GM18909 (cell line): ENCODE measurements at regions not wholly inside any gene's neighbourhood (a gene's known extent, or its start where the extent isn't known, plus 50 kb on each side); places are given as distances from the start of the nearest gene placed in this dataset.
"Not testable (repeated sequence)": the region's sequence is repeated elsewhere in the genome, so short reads cannot be mapped to it uniquely, and the experiment has no call there.

Experiments
- ATAC-seq: cut with Tn5 transposase; IDR thresholded peaks from one replicate; pipeline ENCODE4 v1.9.1; 2021; ENCODE audit warnings: mild to moderate bottlenecking; ENCODE audit not compliant: unreplicated experiment, poor library complexity

GRCh38 chr2:61723364-61723763, 130.5 kb downstream of the FAM161A start:
- not testable (repeated sequence) for ATAC-seq

GRCh38 chr2:61722800-61723199, 131.1 kb downstream of the FAM161A start:
- no peak for ATAC-seq

GRCh38 chr2:61722318-61722717, 131.5 kb downstream of the FAM161A start:
- no peak for ATAC-seq

- ATAC-seq: no peak
Observed at GRCh38 chr2:61721382-61721781, 132.5 kb downstream of the FAM161A start.

- no peak for ATAC-seq
Observed at GRCh38 chr2:61720911-61721310, 132.9 kb downstream of the FAM161A start.

- ATAC-seq: no peak
Observed at GRCh38 chr2:61718965-61719364, 134.9 kb downstream of the FAM161A start.

GRCh38 chr2:61715506-61715905, 138.4 kb downstream of the FAM161A start:
- no peak for ATAC-seq

GRCh38 chr2:61714210-61714609, 139.7 kb downstream of the FAM161A start:
- no peak for ATAC-seq

- ATAC-seq: no peak
Observed at GRCh38 chr2:61713457-61713856, 140.4 kb downstream of the FAM161A start.

GRCh38 chr2:61712060-61712459, 141.8 kb downstream of the FAM161A start:
- ATAC-seq: no peak

GRCh38 chr2:61710711-61711110, 143.1 kb downstream of the FAM161A start:
- no peak for ATAC-seq

- peak; percentile 99 for ATAC-seq
Observed at GRCh38 chr2:61707984-61708852, 145.6 kb downstream of the FAM161A start.

GRCh38 chr2:61705625-61706024, 148.2 kb downstream of the FAM161A start:
- ATAC-seq: no peak

GRCh38 chr2:61704364-61704763, 149.5 kb downstream of the FAM161A start:
- ATAC-seq: no peak

- no peak for ATAC-seq
Observed at GRCh38 chr2:61702088-61702467, 151.8 kb downstream of the FAM161A start.

- no peak for ATAC-seq
Observed at GRCh38 chr2:61700464-61700863, 153.4 kb downstream of the FAM161A start.

GRCh38 chr2:61694312-61695274, 156.4 kb upstream of the XPO1 start:
- ATAC-seq: peak; percentile 93

- ATAC-seq: no peak
Observed at GRCh38 chr2:61693744-61694143, 155.6 kb upstream of the XPO1 start.

- no peak for ATAC-seq
Observed at GRCh38 chr2:61690078-61690596, 152.0 kb upstream of the XPO1 start.

- no peak for ATAC-seq
Observed at GRCh38 chr2:61689568-61689967, 151.4 kb upstream of the XPO1 start.
